ENCODE measurements at regions not wholly inside any gene's neighbourhood (a gene's known extent, or its start where the extent isn't known, plus 50 kb on each side); places are given as distances from the start of the nearest gene placed in this dataset.

- no peak for TF ChIP-seq CTCF (IDR thresholded peaks at IDR 0.05; ENCODE audit: insufficient read depth, low read length, poor library complexity, severe bottlenecking)
- TF ChIP-seq EZH2phosphoT487 (conservative IDR thresholded peaks at IDR 0.05; ENCODE audit: low read length): no peak
- Histone ChIP-seq H3F3A (ENCODE audit: insufficient read depth) (no peaks in the 10 kb centered on the region), H3K9me2 (replicated peaks; ENCODE audit: insufficient read depth, low read length) (no peaks in the 10 kb centered on the region), H3K9me3 (ENCODE audit: insufficient read depth, low read length) (no peaks in the 10 kb centered on the region), H3K4me3 (ENCODE audit: insufficient read depth, low read length, poor library complexity, severe bottlenecking) (no peak overlapping the region), H3K79me2 (ENCODE audit: insufficient read depth, low read length) (no peaks in the 10 kb centered on the region), H3K27me3 (ENCODE audit: low read length) (no peaks in the 10 kb centered on the region), H3K9ac (ENCODE audit: low read length) (no peak overlapping the region), H3K27ac (ENCODE audit: low read depth, low read length) (no peak overlapping the region), H4K20me1 (ENCODE audit: low read depth, low read length) (no peaks in the 10 kb centered on the region), H3K36me3 (ENCODE audit: low read length) (no peaks in the 10 kb centered on the region), H3K4me2 (ENCODE audit: low read depth, low read length, poor library complexity, severe bottlenecking) (no peak overlapping the region), H2AFZ (ENCODE audit: low read depth, low read length, severe bottlenecking) (no peak overlapping the region)
Measured at GRCh38 chr2:2744107-2744506, 413.0 kb upstream of the MYT1L start.

- Histone ChIP-seq H3K9ac (ENCODE audit: low read length) (no peak overlapping the region), H3K4me3 (ENCODE audit: insufficient read depth, low read length, poor library complexity, severe bottlenecking) (no peak overlapping the region), H4K20me1 (ENCODE audit: low read depth, low read length) (no peaks in the 10 kb centered on the region), H2AFZ (ENCODE audit: low read depth, low read length, severe bottlenecking) (no peak overlapping the region), H3K9me2 (replicated peaks; ENCODE audit: insufficient read depth, low read length) (no peaks in the 10 kb centered on the region), H3F3A (ENCODE audit: insufficient read depth) (no peaks in the 10 kb centered on the region), H3K36me3 (ENCODE audit: low read length) (no peaks in the 10 kb centered on the region), H3K9me3 (ENCODE audit: insufficient read depth, low read length) (no peaks in the 10 kb centered on the region), H3K79me2 (ENCODE audit: insufficient read depth, low read length) (no peaks in the 10 kb centered on the region), H3K27me3 (ENCODE audit: low read length) (no peaks in the 10 kb centered on the region), H3K27ac (ENCODE audit: low read depth, low read length) (no peak overlapping the region), H3K4me2 (ENCODE audit: low read depth, low read length, poor library complexity, severe bottlenecking) (no peak overlapping the region)
- TF ChIP-seq CTCF (IDR thresholded peaks at IDR 0.05; ENCODE audit: insufficient read depth, low read length, poor library complexity, severe bottlenecking) (no peak), EZH2phosphoT487 (conservative IDR thresholded peaks at IDR 0.05; ENCODE audit: low read length) (no peak)
Measured at GRCh38 chr2:2743164-2743571, 412.1 kb upstream of the MYT1L start.

- no peaks in the 10 kb centered on the region for H3K36me3 ChIP-seq (ENCODE audit: low read length)
- no peak overlapping the region for H3K4me2 ChIP-seq (ENCODE audit: low read depth, low read length, poor library complexity, severe bottlenecking)
Measured at GRCh38 chr2:2742726-2743125, 411.7 kb upstream of the MYT1L start.

More at GRCh38 chr2:2742726-2743125, 411.7 kb upstream of the MYT1L start:
- no peak overlapping the region for H2AFZ ChIP-seq (ENCODE audit: low read depth, low read length, severe bottlenecking)
- H3K9ac ChIP-seq (ENCODE audit: low read length): no peak overlapping the region
- no peaks in the 10 kb centered on the region for H3K9me3 ChIP-seq (ENCODE audit: insufficient read depth, low read length)
- TF ChIP-seq CTCF (IDR thresholded peaks at IDR 0.05; ENCODE audit: insufficient read depth, low read length, poor library complexity, severe bottlenecking): no peak
- no peak for TF ChIP-seq EZH2phosphoT487 (conservative IDR thresholded peaks at IDR 0.05; ENCODE audit: low read length)
- no peak overlapping the region for H3K4me3 ChIP-seq (ENCODE audit: insufficient read depth, low read length, poor library complexity, severe bottlenecking)
- no peaks in the 10 kb centered on the region for H3K9me2 ChIP-seq (replicated peaks; ENCODE audit: insufficient read depth, low read length)
- no peak overlapping the region for H3K27ac ChIP-seq (ENCODE audit: low read depth, low read length)
- H3K27me3 ChIP-seq (ENCODE audit: low read length): no peaks in the 10 kb centered on the region
- no peaks in the 10 kb centered on the region for H4K20me1 ChIP-seq (ENCODE audit: low read depth, low read length)
- no peaks in the 10 kb centered on the region for H3F3A ChIP-seq (ENCODE audit: insufficient read depth)
- no peaks in the 10 kb centered on the region for H3K79me2 ChIP-seq (ENCODE audit: insufficient read depth, low read length)

Measured in SU-DHL-6 (cell line).